K562 (cell line): ENCODE measurements at regions not wholly inside any gene's neighbourhood (a gene's known extent, or its start where the extent isn't known, plus 50 kb on each side); places are given as distances from the start of the nearest gene placed in this dataset.

Experiments
- ATAC-seq: fragments of 200-7000 bp; cut with Tn5 transposase; 3 replicates; pipeline ENCODE4 v1.9.1; 2020; ENCODE audit warnings: moderate library complexity
- BruUV-seq: library from RNA; stranded (reverse); fragments of 400-500 nt; replicated peaks from 2 replicates; lab custom pipeline; 2021; lab: Mats Ljungman, UMichigan
- CTCF ChIA-PET: fragments of 300-600 bp; formaldehyde crosslinking; extraction: SDS; loops from one replicate; lab custom pipeline; 2021; ENCODE audit warnings: low intra/inter-chr PET ratio; lab: Yijun Ruan, JAX
- POLR2A ChIA-PET: fragments of 300-600, 350-650 bp; sonication (Branson Sonifier 250); formaldehyde crosslinking; extraction: SDS; loops from one replicate; lab custom pipeline; 2021; ENCODE audit warnings: antibody characterized with exemption, inconsistent platforms; lab: Yijun Ruan, JAX
- DNase-seq, 4 experiments: peaks; one replicate each; pipeline versions ENCODE4 v3.0.0 to v3.0.0-alpha.2; 2011 to 2018; ENCODE audit warnings: low spot score in 3 of 4, mixed read lengths in 3 of 4; ENCODE audit errors: extremely low read depth in 1 of 4
- FAIRE-seq: peaks from 2 replicates; lab custom pipeline; 2011; peaks lifted over from hg19 to GRCh38; lab: Jason Lieb, UNC
- H2AFZ ChIP-seq: 2 replicates; pipeline ENCODE4 v1.6.0; 2011; ENCODE audit warnings: low read depth, low read length, control low read depth, inconsistent platforms
- H3K27ac ChIP-seq: fragments of 200-600 bp; 3 replicates; pipeline ENCODE4 v1.8.0; 2011; ENCODE audit warnings: low read depth, mild to moderate bottlenecking, control low read depth, inconsistent platforms, low read length, moderate library complexity, mixed read lengths; ENCODE audit errors: extremely low read depth
- H3K27me3 ChIP-seq, 2 experiments: fragments of 300-600 bp in 1 of 2; 2 replicates in 1 of 2; 3 replicates in 1 of 2; pipeline versions ENCODE4 v1.6.0 to v1.8.0; 2011; ENCODE audit warnings: inconsistent platforms in 2 of 2, low read length in 2 of 2, mild to moderate bottlenecking in 1 of 2, mixed read lengths in 1 of 2, moderate library complexity in 1 of 2; ENCODE audit not compliant: control insufficient read depth in 2 of 2, insufficient read depth in 2 of 2
- H3K36me3 ChIP-seq: fragments of 300-600 bp; 3 replicates; pipeline ENCODE4 v1.8.0; 2011; ENCODE audit warnings: mild to moderate bottlenecking, low read length, inconsistent platforms; ENCODE audit not compliant: control insufficient read depth, insufficient read depth
- H3K4me1 ChIP-seq, 2 experiments: fragments of 200-600 bp in 1 of 2; replicated peaks in 1 of 2; 2 replicates in 1 of 2; 3 replicates in 1 of 2; pipeline versions ENCODE4 v1.5.1 to v1.8.0; 2011; ENCODE audit warnings: inconsistent platforms in 2 of 2, low read length in 2 of 2, mild to moderate bottlenecking in 1 of 2, mixed read lengths in 1 of 2, moderate library complexity in 1 of 2; ENCODE audit not compliant: control insufficient read depth in 2 of 2, insufficient read depth in 2 of 2
- H3K4me2 ChIP-seq: 2 replicates; pipeline ENCODE4 v1.6.1; 2011; ENCODE audit warnings: low read length, control low read depth, inconsistent platforms, mixed read lengths; ENCODE audit not compliant: insufficient read depth
- H3K4me3 ChIP-seq: fragments of 200-600 bp; sonication (generic), shearing (Covaris generic); 2 replicates; pipeline ENCODE4 v1.5.1; 2016; ENCODE audit warnings: control low read depth, inconsistent platforms
- H3K79me2 ChIP-seq: fragments of 200-600 bp; 3 replicates; pipeline ENCODE4 v1.8.0; 2011; ENCODE audit warnings: low read length, inconsistent platforms; ENCODE audit not compliant: control insufficient read depth, insufficient read depth
- H3K9ac ChIP-seq, 2 experiments: 2 replicates each; pipeline versions ENCODE4 v1.6.0 to v1.6.1; 2011; ENCODE audit warnings: low read depth in 2 of 2, low read length in 2 of 2, control low read depth in 1 of 2, inconsistent platforms in 1 of 2, mild to moderate bottlenecking in 1 of 2, mixed read lengths in 1 of 2; ENCODE audit not compliant: insufficient read depth in 1 of 2
- H3K9me1 ChIP-seq: one replicate; pipeline ENCODE4 v1.6.0; 2011; ENCODE audit warnings: inconsistent platforms, mild to moderate bottlenecking, low read length, moderate library complexity; ENCODE audit not compliant: control insufficient read depth, insufficient read depth
- H3K9me3 ChIP-seq: replicated peaks from 2 replicates; pipeline ENCODE4 v1.5.1; 2011; ENCODE audit warnings: low read depth, low read length, inconsistent platforms; ENCODE audit not compliant: control insufficient read depth, insufficient read depth
- H4K20me1 ChIP-seq: replicated peaks from 2 replicates; pipeline ENCODE4 v1.6.1; 2011; ENCODE audit warnings: low read length, inconsistent platforms, mixed read lengths; ENCODE audit not compliant: control insufficient read depth, insufficient read depth
- BMI1 ChIP-seq: fragments of 150-350 bp; IDR thresholded peaks from 2 replicates; pipeline ENCODE4 v1.6.1; 2014; ENCODE audit warnings: low read length
- PHF8 ChIP-seq: fragments of 200-600 bp; sonication (generic); IDR thresholded peaks from 2 replicates; pipeline ENCODE4 v1.6.1; 2012; ENCODE audit warnings: mixed run types, mild to moderate bottlenecking, inconsistent platforms, low read length, moderate library complexity, borderline replicate concordance
- TSHZ1 ChIP-seq: fragments of 250-450 bp; sonication (Bioruptor Pico); IDR thresholded peaks from 2 replicates; pipeline ENCODE4 v1.4.0; 2020; ENCODE audit warnings: mild to moderate bottlenecking, moderate library complexity
- XRCC3 ChIP-seq: fragments of 450-650 bp; IDR thresholded peaks from 2 replicates; pipeline ENCODE4 v1.6.1; 2017; ENCODE audit warnings: mild to moderate bottlenecking, moderate library complexity
- WGBS: fragments of 100-300 bp; shearing (Covaris generic); methylation state at CpG from one replicate; pipeline ENCODE4 v1.1.6; 2016; ENCODE audit warnings: low coverage, mixed read lengths; ENCODE audit not compliant: insufficient coverage; ENCODE audit errors: missing lambda C conversion rate; 5-methylcytosine and 5-hydroxymethylcytosine counted together
- in situ Hi-C: fragments of 300-500 bp; cut with MboI; formaldehyde crosslinking; loops from 4 replicates; pipeline ENCODE4 v1.15.0; 2018; ENCODE audit warnings: inconsistent platforms, mixed read lengths
- intact Hi-C: fragments of 100-400 bp; cut with micrococcal nuclease; formaldehyde crosslinking; loops from 2 replicates; pipeline ENCODE4 v1.14.2; 2022

GRCh38 chr21:41018431-41018830, 149.5 kb upstream of the BACE2 start:
- Histone ChIP-seq H3K27me3 (no peaks in the 10 kb centered on the region), H3K4me3 (no peak overlapping the region), H3K4me2 (no peak overlapping the region), H2AFZ (no peak overlapping the region), H4K20me1 (no peaks in the 10 kb centered on the region), H3K36me3 (no peaks in the 10 kb centered on the region), H3K9me3 (no peaks in the 10 kb centered on the region), H3K79me2 (no peaks in the 10 kb centered on the region), H3K4me1 (no peaks in the 10 kb centered on the region), H3K27ac (no peak overlapping the region), H3K9ac (no peak overlapping the region), H3K9me1 (no peaks in the 10 kb centered on the region)
- DNase-seq (no peak), FAIRE-seq (no peak), ATAC-seq (no peak)
- TF ChIP-seq TSHZ1 (CRISPR knock-in tag) (no peak), BMI1 (no peak), XRCC3 (no peak), PHF8 (no peak)
- WGBS, result 11% methylated on average over 2 of the region's 2 CpGs
- ChIA-PET POLR2A (no interaction called here), CTCF (no interaction called here)
- intact Hi-C loops (no loop called here), in situ Hi-C loops (no loop called here)
- BruUV-seq, result no TSS peak
